ENCODE measurements at regions not wholly inside any gene's neighbourhood (a gene's known extent, or its start where the extent isn't known, plus 50 kb on each side); places are given as distances from the start of the nearest gene placed in this dataset.

DNA sequence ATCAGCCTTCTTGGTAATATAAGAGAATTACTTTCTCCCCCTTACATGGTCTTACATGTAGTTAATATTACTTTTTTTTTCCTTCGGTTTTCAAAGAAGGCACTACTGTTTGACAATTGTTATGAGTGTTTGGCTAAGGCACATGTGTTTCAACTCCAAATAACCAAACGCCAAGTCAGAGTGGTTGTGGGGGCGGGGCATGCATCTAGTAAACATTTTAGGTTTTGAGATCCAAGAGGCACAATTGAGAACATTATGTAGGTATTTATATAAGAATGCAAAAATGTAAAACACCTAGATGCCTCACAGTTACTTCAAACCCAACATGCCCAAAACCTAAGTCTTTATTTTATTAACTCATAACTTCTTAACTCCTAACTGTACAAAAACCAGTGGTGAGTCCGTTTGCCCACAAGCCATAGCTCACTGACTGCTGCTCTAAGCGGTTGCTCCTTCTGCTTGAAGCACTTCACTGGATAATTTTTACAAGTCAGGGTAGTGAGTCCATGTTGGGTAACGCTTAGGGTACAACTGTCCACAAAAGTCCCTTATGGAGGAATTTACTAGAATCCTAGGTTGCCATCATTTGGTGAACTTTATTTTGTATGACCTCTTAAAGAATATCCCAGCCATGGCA, 189.9 kb downstream of the HUNK start:
- no peak for TF ChIP-seq REST (IDR thresholded peaks at IDR 0.05; ENCODE audit: insufficient read depth in 1 of 2, low read depth in 2 of 2, low read length in 2 of 2)
- TF ChIP-seq TAF1 (IDR thresholded peaks at IDR 0.05; ENCODE audit: borderline replicate concordance, insufficient read depth, low read length), result no peak
- no peak for TF ChIP-seq SIN3A (IDR thresholded peaks at IDR 0.05; ENCODE audit: borderline replicate concordance, insufficient read depth, low read length)
- TF ChIP-seq POLR2AphosphoS5 (IDR thresholded peaks at IDR 0.05; ENCODE audit: low read depth, low read length), result no peak
- TF ChIP-seq FOXP2 (optimal IDR thresholded peaks at IDR 0.05; ENCODE audit: borderline replicate concordance, extremely low read depth, extremely low read length, insufficient read depth), result no peak

DNA sequence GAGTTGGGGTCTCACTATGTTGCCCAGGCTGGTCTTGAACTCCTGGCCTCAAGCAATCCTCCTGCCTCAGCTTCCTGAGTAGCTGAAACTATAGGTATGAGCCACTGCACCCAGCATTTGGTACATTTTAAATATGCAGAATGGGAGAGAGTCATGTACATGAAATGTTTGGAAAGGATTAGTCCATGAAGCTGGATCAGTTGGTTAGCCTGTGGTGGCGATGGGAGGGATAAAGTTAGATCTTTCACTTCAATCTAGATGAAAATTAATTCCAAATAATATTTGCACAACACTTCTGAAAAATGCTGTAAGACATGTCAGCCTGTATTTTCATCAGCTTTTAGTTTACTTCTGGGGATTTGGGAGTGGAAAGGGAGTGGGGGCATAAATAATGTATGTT, 188.9 kb downstream of the HUNK start:
- TF ChIP-seq FOXP2 (optimal IDR thresholded peaks at IDR 0.05; ENCODE audit: borderline replicate concordance, extremely low read depth, extremely low read length, insufficient read depth), result no peak
- no peak for TF ChIP-seq POLR2AphosphoS5 (IDR thresholded peaks at IDR 0.05; ENCODE audit: low read depth, low read length)
- no peak for TF ChIP-seq REST (IDR thresholded peaks at IDR 0.05; ENCODE audit: insufficient read depth in 1 of 2, low read depth in 2 of 2, low read length in 2 of 2)
- no peak for TF ChIP-seq SIN3A (IDR thresholded peaks at IDR 0.05; ENCODE audit: borderline replicate concordance, insufficient read depth, low read length)
- no peak for TF ChIP-seq TAF1 (IDR thresholded peaks at IDR 0.05; ENCODE audit: borderline replicate concordance, insufficient read depth, low read length)

GRCh38 chr21:32056791-32057190, 184.0 kb downstream of the HUNK start:
- TF ChIP-seq FOXP2 (optimal IDR thresholded peaks at IDR 0.05; ENCODE audit: borderline replicate concordance, extremely low read depth, extremely low read length, insufficient read depth) (no peak), REST (IDR thresholded peaks at IDR 0.05; ENCODE audit: insufficient read depth in 1 of 2, low read depth in 2 of 2, low read length in 2 of 2) (no peak), SIN3A (IDR thresholded peaks at IDR 0.05; ENCODE audit: borderline replicate concordance, insufficient read depth, low read length) (no peak), POLR2AphosphoS5 (IDR thresholded peaks at IDR 0.05; ENCODE audit: low read depth, low read length) (no peak), TAF1 (IDR thresholded peaks at IDR 0.05; ENCODE audit: borderline replicate concordance, insufficient read depth, low read length) (no peak)

DNA sequence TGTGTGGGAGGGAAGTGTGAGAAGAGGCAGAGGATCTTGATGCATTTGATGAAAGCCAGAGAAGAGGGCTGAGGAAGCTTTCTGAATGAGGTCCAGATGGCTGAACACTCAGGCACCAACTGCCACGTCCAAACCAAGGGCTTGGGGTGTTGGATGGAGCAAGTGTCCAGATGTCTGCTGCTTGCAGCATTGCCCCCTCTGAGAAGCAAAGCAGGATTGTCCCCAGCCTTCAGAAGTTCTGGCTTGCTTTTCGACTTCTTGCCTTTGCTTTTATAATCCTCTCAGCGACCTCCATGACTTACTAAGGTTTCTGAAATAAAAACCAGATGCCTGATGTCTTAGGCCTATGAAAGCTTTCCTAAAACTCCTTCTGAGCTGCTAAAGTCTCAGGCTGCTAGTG, 182.5 kb downstream of the HUNK start:
- TF ChIP-seq REST (IDR thresholded peaks at IDR 0.05; ENCODE audit: insufficient read depth in 1 of 2, low read depth in 2 of 2, low read length in 2 of 2) (no peak), FOXP2 (optimal IDR thresholded peaks at IDR 0.05; ENCODE audit: borderline replicate concordance, extremely low read depth, extremely low read length, insufficient read depth) (no peak), SIN3A (IDR thresholded peaks at IDR 0.05; ENCODE audit: borderline replicate concordance, insufficient read depth, low read length) (no peak)

Measured in PFSK-1 (cell line).